Panc1 (cell line): ENCODE measurements at regions not wholly inside any gene's neighbourhood (a gene's known extent, or its start where the extent isn't known, plus 50 kb on each side); places are given as distances from the start of the nearest gene placed in this dataset.

Experiments used
- ATAC-seq: fragments of 200-7000 bp; cut with Tn5 transposase; 2 replicates; pipeline ENCODE4 v1.9.1; 2020; ENCODE audit warnings: mild to moderate bottlenecking, moderate library complexity
- BruUV-seq: library from RNA; stranded (reverse); fragments of 400-500 nt; replicated peaks from 2 replicates; lab custom pipeline; 2021; lab: Mats Ljungman, UMichigan
- CTCF ChIA-PET: fragments of 300-600 bp; sonication (Branson Sonifier 250); formaldehyde crosslinking; loops from one replicate; lab custom pipeline; 2022; ENCODE audit warnings: antibody characterized with exemption; lab: Charles Lee
- POLR2A ChIA-PET: fragments of 300-600 bp; sonication (Branson Sonifier 250); formaldehyde crosslinking; loops from one replicate; lab custom pipeline; 2022; ENCODE audit warnings: antibody characterized with exemption; lab: Charles Lee
- DNase-seq: peaks from one replicate; pipeline ENCODE4 v3.0.0-alpha.2; 2010; ENCODE audit warnings: low read depth, low spot score
- H3K27ac ChIP-seq: 2 replicates; pipeline ENCODE4 v1.5.1; 2011; ENCODE audit warnings: mild to moderate bottlenecking, low read length, inconsistent platforms
- H3K27me3 ChIP-seq: fragments of 200-500 bp; sonication (Bioruptor generic); 2 replicates; pipeline ENCODE4 v1.6.0; 2014; ENCODE audit warnings: low read length, inconsistent platforms; ENCODE audit not compliant: control insufficient read depth, insufficient read depth
- H3K36me3 ChIP-seq: fragments of 200-500 bp; sonication (Bioruptor generic); 2 replicates; pipeline ENCODE4 v1.5.1; 2014; ENCODE audit warnings: inconsistent platforms, mild to moderate bottlenecking, low read length, moderate library complexity; ENCODE audit not compliant: control insufficient read depth, insufficient read depth
- H3K4me1 ChIP-seq: 2 replicates; pipeline ENCODE4 v1.5.1; 2011; ENCODE audit warnings: inconsistent platforms, mild to moderate bottlenecking, low read length, moderate library complexity; ENCODE audit not compliant: control insufficient read depth, insufficient read depth
- H3K4me3 ChIP-seq, 2 experiments: 2 replicates each; pipeline ENCODE4 v1.5.1; 2011 to 2012; ENCODE audit warnings: low read depth in 2 of 2, low read length in 2 of 2, mild to moderate bottlenecking in 2 of 2, inconsistent platforms in 1 of 2, moderate library complexity in 1 of 2
- H3K9me3 ChIP-seq: fragments of 200-500 bp; sonication (Bioruptor generic); 2 replicates; pipeline ENCODE4 v1.5.1; 2014; ENCODE audit warnings: low read depth, mild to moderate bottlenecking, inconsistent platforms, low read length, moderate library complexity; ENCODE audit not compliant: control insufficient read depth, insufficient read depth
- POLR2AphosphoS5 ChIP-seq: IDR thresholded peaks from 2 replicates; pipeline ENCODE4 v1.6.1; 2012; ENCODE audit warnings: mild to moderate bottlenecking, low read depth, low read length, moderate library complexity
- SIN3A ChIP-seq: IDR thresholded peaks from 2 replicates; pipeline ENCODE4 v1.6.1; 2012; ENCODE audit warnings: low read depth, mild to moderate bottlenecking, low read length, moderate library complexity, borderline replicate concordance; ENCODE audit not compliant: insufficient read depth
- TCF7L2 ChIP-seq: IDR thresholded peaks from 2 replicates; pipeline ENCODE4 v1.6.1; 2011; ENCODE audit warnings: mild to moderate bottlenecking, low read depth, low read length, inconsistent platforms
- in situ Hi-C: cut with HindIII; loops from 2 replicates; pipeline ENCODE4 v1.10.0; 2016; ENCODE audit warnings: low sequenced_read_pairs, low pct_unique_long_range_greater_than_20kb
- intact Hi-C: fragments of 100-400 bp; cut with micrococcal nuclease; formaldehyde crosslinking; loops from one replicate; pipeline ENCODE4 v1.10.0; 2022; ENCODE audit not compliant: unreplicated experiment
- TF ChIP-seq, protein P1 (sequence below): fragments of 450-650 bp; IDR thresholded peaks from 2 replicates; pipeline ENCODE4 v1.5.1; 2017; ENCODE audit warnings: mild to moderate bottlenecking
- TF ChIP-seq, protein P2 (sequence below), 2 experiments: IDR thresholded peaks; 2 replicates each; pipeline ENCODE4 v1.6.1; 2011 to 2012; ENCODE audit warnings: low read depth in 2 of 2, control low read depth in 1 of 2, low read length in 1 of 2, mild to moderate bottlenecking in 1 of 2, moderate library complexity in 1 of 2; ENCODE audit not compliant: insufficient read depth in 1 of 2

DNA sequence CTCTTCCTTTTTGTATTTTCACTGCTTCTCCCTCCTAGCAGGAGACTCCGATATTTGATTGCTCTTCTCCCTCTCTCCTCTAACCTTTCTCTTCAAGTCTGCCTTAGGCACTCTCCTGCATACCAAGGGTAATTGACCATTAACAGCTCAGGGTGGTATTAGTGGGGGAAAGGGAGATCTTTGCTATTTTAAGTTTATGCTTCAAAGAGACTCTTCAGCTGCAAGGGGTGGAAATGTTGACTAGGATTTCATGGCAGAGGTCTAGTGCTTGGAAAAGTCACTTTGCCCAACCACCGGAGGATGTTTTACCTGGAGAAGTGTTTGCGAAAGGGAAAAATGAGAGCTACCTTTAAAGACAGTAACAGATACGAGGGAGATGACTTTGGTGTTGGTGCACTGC lies 453.7 kb downstream of the SLC4A3 start:
- ATAC-seq (no peak), DNase-seq (no peak)
- in situ Hi-C loops = no loop called here
- no peaks in the 10 kb centered on the region for H3K36me3 ChIP-seq
- no peaks in the 10 kb centered on the region for H3K4me1 ChIP-seq
- intact Hi-C loops = no loop called here
- no peaks in the 10 kb centered on the region for H3K9me3 ChIP-seq
- H3K4me3 ChIP-seq = no peak overlapping the region
- H3K27ac ChIP-seq = no peak overlapping the region
- no TSS peak for BruUV-seq
- ChIA-PET POLR2A (no interaction called here), CTCF (no interaction called here)
- H3K27me3 ChIP-seq = no peaks in the 10 kb centered on the region
- TF ChIP-seq, protein P1, sequence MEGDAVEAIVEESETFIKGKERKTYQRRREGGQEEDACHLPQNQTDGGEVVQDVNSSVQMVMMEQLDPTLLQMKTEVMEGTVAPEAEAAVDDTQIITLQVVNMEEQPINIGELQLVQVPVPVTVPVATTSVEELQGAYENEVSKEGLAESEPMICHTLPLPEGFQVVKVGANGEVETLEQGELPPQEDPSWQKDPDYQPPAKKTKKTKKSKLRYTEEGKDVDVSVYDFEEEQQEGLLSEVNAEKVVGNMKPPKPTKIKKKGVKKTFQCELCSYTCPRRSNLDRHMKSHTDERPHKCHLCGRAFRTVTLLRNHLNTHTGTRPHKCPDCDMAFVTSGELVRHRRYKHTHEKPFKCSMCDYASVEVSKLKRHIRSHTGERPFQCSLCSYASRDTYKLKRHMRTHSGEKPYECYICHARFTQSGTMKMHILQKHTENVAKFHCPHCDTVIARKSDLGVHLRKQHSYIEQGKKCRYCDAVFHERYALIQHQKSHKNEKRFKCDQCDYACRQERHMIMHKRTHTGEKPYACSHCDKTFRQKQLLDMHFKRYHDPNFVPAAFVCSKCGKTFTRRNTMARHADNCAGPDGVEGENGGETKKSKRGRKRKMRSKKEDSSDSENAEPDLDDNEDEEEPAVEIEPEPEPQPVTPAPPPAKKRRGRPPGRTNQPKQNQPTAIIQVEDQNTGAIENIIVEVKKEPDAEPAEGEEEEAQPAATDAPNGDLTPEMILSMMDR = no peak
- TF ChIP-seq, protein P2, sequence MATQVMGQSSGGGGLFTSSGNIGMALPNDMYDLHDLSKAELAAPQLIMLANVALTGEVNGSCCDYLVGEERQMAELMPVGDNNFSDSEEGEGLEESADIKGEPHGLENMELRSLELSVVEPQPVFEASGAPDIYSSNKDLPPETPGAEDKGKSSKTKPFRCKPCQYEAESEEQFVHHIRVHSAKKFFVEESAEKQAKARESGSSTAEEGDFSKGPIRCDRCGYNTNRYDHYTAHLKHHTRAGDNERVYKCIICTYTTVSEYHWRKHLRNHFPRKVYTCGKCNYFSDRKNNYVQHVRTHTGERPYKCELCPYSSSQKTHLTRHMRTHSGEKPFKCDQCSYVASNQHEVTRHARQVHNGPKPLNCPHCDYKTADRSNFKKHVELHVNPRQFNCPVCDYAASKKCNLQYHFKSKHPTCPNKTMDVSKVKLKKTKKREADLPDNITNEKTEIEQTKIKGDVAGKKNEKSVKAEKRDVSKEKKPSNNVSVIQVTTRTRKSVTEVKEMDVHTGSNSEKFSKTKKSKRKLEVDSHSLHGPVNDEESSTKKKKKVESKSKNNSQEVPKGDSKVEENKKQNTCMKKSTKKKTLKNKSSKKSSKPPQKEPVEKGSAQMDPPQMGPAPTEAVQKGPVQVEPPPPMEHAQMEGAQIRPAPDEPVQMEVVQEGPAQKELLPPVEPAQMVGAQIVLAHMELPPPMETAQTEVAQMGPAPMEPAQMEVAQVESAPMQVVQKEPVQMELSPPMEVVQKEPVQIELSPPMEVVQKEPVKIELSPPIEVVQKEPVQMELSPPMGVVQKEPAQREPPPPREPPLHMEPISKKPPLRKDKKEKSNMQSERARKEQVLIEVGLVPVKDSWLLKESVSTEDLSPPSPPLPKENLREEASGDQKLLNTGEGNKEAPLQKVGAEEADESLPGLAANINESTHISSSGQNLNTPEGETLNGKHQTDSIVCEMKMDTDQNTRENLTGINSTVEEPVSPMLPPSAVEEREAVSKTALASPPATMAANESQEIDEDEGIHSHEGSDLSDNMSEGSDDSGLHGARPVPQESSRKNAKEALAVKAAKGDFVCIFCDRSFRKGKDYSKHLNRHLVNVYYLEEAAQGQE (IDR thresholded peaks at IDR 0.05; ENCODE audit: insufficient read depth in 1 of 2, low read depth in 2 of 2, low read length in 1 of 2) = no peak
- no peak for TF ChIP-seq SIN3A
- TF ChIP-seq TCF7L2 = no peak
- no peak for TF ChIP-seq POLR2AphosphoS5

DNA sequence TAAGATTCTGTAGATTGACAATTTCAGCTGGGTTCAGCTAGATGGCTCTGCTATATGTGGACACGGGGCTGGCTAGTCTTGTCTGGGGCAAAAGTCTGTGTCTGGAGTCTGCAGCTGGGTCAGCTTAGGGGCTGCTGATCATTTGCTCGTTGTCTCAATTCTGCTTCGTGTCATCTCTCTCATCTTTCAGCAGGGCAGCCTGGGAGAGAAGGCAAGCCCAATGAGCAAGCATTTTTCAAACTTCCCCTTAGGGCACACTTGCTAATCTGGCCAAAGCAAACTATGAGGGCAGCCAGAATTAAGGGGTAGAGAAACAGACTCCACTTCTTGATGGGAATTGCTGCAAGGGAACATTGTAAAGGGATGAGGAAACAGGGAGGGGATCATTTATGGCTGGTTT lies 462.6 kb downstream of the SLC4A3 start:
- BruUV-seq = no TSS peak
- Histone ChIP-seq H3K27me3 (no peaks in the 10 kb centered on the region), H3K9me3 (no peaks in the 10 kb centered on the region), H3K4me1 (no peaks in the 10 kb centered on the region), H3K36me3 (no peaks in the 10 kb centered on the region), H3K27ac (no peak overlapping the region), H3K4me3 (no peak overlapping the region)
- TF ChIP-seq, protein P2 (IDR thresholded peaks at IDR 0.05; ENCODE audit: insufficient read depth in 1 of 2, low read depth in 2 of 2, low read length in 1 of 2) = no peak
- TF ChIP-seq TCF7L2 = no peak
- TF ChIP-seq, protein P1 = no peak
- TF ChIP-seq SIN3A = no peak
- TF ChIP-seq POLR2AphosphoS5 = no peak
- ChIA-PET POLR2A (no interaction called here), CTCF (no interaction called here)
- no peak for ATAC-seq
- DNase-seq = no peak
- intact Hi-C loops = no loop called here
- in situ Hi-C loops = no loop called here
